A673 (cell line): ENCODE measurements at regions not wholly inside any gene's neighbourhood (a gene's known extent, or its start where the extent isn't known, plus 50 kb on each side); places are given as distances from the start of the nearest gene placed in this dataset.

Source experiments
- BruUV-seq: library from RNA; stranded (reverse); fragments of 400-500 nt; replicated peaks from 2 replicates; lab custom pipeline; 2021; lab: Mats Ljungman, UMichigan
- CTCF ChIA-PET: fragments of 300-600 bp; sonication (Branson Sonifier 250); formaldehyde crosslinking; loops from one replicate; lab custom pipeline; 2022; ENCODE audit warnings: antibody characterized with exemption; lab: Charles Lee
- POLR2A ChIA-PET: fragments of 300-600 bp; sonication (Branson Sonifier 250); formaldehyde crosslinking; loops from one replicate; lab custom pipeline; 2022; ENCODE audit warnings: antibody characterized with exemption; ENCODE audit not compliant: low non-redundant PET; lab: Charles Lee
- DNase-seq: peaks from one replicate; pipeline ENCODE4 v3.0.0-alpha.2; 2015; ENCODE audit warnings: low spot score
- H3K27ac ChIP-seq: fragments of 200-600 bp; sonication (generic); 2 replicates; pipeline ENCODE4 v1.5.1; 2016; ENCODE audit warnings: mixed run types, low read depth, mild to moderate bottlenecking, mixed read lengths, antibody characterized with exemption, low read length; ENCODE audit not compliant: poor library complexity, severe bottlenecking
- H3K27me3 ChIP-seq: fragments of 200-600 bp; sonication (generic); replicated peaks from 2 replicates; pipeline ENCODE4 v1.6.1; 2017; ENCODE audit warnings: mixed run types, low read depth, mild to moderate bottlenecking, mixed read lengths, antibody characterized with exemption, low read length; ENCODE audit not compliant: insufficient read depth, poor library complexity
- H3K36me3 ChIP-seq: fragments of 200-600 bp; sonication (generic); 2 replicates; pipeline ENCODE4 v1.6.1; 2016; ENCODE audit warnings: mixed run types, mild to moderate bottlenecking, mixed read lengths, antibody characterized with exemption, low read length; ENCODE audit not compliant: insufficient read depth, poor library complexity, severe bottlenecking
- H3K4me1 ChIP-seq: fragments of 200-600 bp; sonication (generic); 2 replicates; pipeline ENCODE4 v1.6.1; 2017; ENCODE audit warnings: mixed run types, mild to moderate bottlenecking, mixed read lengths, antibody characterized with exemption, low read length; ENCODE audit not compliant: insufficient read depth, poor library complexity, severe bottlenecking
- H3K4me3 ChIP-seq: fragments of 200-600 bp; sonication (generic); 2 replicates; pipeline ENCODE4 v1.5.1; 2016; ENCODE audit warnings: low read depth, mixed run types, mild to moderate bottlenecking, mixed read lengths, low read length; ENCODE audit not compliant: poor library complexity, severe bottlenecking
- H3K9me3 ChIP-seq: fragments of 200-600 bp; sonication (generic); 2 replicates; pipeline ENCODE4 v1.6.1; 2016; ENCODE audit warnings: mixed run types, low read depth, mild to moderate bottlenecking, mixed read lengths, antibody characterized with exemption, low read length; ENCODE audit not compliant: poor library complexity, severe bottlenecking
- CTCF ChIP-seq: fragments of 300-800, 200-600 bp; sonication (generic); conservative IDR thresholded peaks from 2 replicates; pipeline ENCODE4 v1.5.1; 2017; ENCODE audit warnings: low read depth, mild to moderate bottlenecking, antibody characterized with exemption, low read length, moderate library complexity, mixed read lengths
- EZH2 ChIP-seq: fragments of 200-600 bp; sonication (generic); IDR thresholded peaks from 2 replicates; pipeline ENCODE4 v1.6.1; 2017; ENCODE audit warnings: borderline replicate concordance, low read depth, mild to moderate bottlenecking, mixed read lengths, antibody characterized with exemption, low read length; ENCODE audit not compliant: poor library complexity, severe bottlenecking
- intact Hi-C: fragments of 100-400 bp; cut with micrococcal nuclease; formaldehyde crosslinking; loops from one replicate; pipeline ENCODE4 v1.10.0; 2022; ENCODE audit not compliant: unreplicated experiment

DNA sequence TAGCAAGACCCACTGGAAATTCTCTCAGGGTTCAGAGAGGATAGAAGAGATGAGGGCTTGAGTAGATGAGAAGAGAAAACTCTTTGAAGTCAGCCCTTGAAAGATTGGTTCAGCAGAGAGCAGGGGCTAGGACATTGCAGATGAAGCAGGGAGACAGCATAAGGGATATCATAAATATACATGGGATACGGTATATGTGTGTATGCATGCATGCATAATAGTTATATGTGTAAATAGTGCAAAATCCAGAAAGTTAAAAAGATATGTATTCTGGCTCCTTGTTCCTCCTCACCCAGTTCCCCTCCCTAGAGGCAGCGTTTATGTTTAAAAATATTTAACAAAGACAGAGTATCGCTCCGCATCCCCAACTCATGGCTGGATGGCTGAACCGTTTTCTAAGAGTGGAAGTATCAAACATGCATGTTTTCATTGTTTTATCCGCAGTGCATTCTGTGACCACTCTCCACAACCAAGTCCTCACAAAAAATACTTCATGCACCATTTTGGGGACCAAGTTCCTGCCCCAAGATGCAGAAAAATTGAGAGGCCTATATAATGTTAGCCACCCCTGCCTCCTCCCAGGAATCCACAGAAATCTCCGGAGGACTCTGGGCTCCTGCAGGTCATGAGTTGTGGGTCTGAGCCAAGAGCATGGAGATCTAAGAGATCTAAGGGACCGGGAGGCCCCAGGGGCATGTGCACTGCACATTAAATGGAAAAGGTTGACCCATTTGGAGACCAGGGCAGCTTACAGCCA is 119.5 kb downstream of the MTX3 start:
- CTCF ChIA-PET, result no interaction called here

GRCh38 chr5:79868163-79868670 is 122.8 kb downstream of the MTX3 start:
- ChIA-PET POLR2A (no interaction called here), CTCF (no interaction called here)
- Histone ChIP-seq H3K4me1 (no peaks in the 10 kb centered on the region), H3K36me3 (no peaks in the 10 kb centered on the region), H3K4me3 (no peak overlapping the region), H3K9me3 (no peaks in the 10 kb centered on the region), H3K27me3 (peaks cover 2% of the 10 kb centered on the region), H3K27ac (no peak overlapping the region)
- BruUV-seq, result no TSS peak
- intact Hi-C loops, result no loop called here
- no peak for DNase-seq
- TF ChIP-seq EZH2, result no peak
- TF ChIP-seq CTCF, result no peak

More for the DNA sequence above, 119.5 kb downstream of the MTX3 start:
- Histone ChIP-seq H3K4me1 (no peaks in the 10 kb centered on the region), H3K27me3 (peaks cover 3% of the 10 kb centered on the region), H3K9me3 (no peaks in the 10 kb centered on the region), H3K36me3 (no peaks in the 10 kb centered on the region), H3K27ac (no peak overlapping the region), H3K4me3 (no peak overlapping the region)
- POLR2A ChIA-PET, result no interaction called here
- intact Hi-C loops, result no loop called here
- DNase-seq, result no peak
- no TSS peak for BruUV-seq
- no peak for TF ChIP-seq CTCF
- no peak for TF ChIP-seq EZH2

DNA sequence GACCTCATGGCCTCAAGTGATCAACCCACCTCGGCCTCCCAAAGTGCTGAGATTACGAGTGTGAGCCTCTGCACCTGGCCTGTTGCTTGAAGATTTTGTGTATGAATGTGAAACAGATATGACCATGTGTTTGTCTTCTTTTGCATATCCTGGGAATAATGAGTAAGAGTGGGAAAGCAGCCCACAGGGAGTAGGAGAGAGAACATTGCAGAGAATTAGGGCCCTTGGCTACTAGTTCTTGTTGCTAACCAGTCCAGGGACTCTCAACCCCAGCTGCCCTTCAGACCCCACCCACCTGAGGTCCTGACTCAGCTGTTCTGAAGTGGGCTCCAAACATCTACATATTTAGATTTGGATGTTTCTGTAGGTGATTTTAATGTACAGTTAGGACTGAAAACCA is 125.5 kb downstream of the MTX3 start:
- H3K27me3 ChIP-seq, result peaks cover 15% of the 10 kb centered on the region
- no peaks in the 10 kb centered on the region for H3K9me3 ChIP-seq
- H3K36me3 ChIP-seq, result no peaks in the 10 kb centered on the region
- no peak for DNase-seq
- CTCF ChIA-PET, result no interaction called here
- no peaks in the 10 kb centered on the region for H3K4me1 ChIP-seq
- TF ChIP-seq CTCF, result no peak
- no peak for TF ChIP-seq EZH2
- intact Hi-C loops, result no loop called here
- POLR2A ChIA-PET, result no interaction called here
- no peak overlapping the region for H3K27ac ChIP-seq
- BruUV-seq, result no TSS peak
- no peak overlapping the region for H3K4me3 ChIP-seq
